DND-41 (cell line): ENCODE measurements at regions not wholly inside any gene's neighbourhood (a gene's known extent, or its start where the extent isn't known, plus 50 kb on each side); places are given as distances from the start of the nearest gene placed in this dataset.

Experiments used
- EZH2 ChIP-seq: IDR thresholded peaks from 3 replicates; pipeline ENCODE4 v1.6.1; 2012; ENCODE audit warnings: borderline replicate concordance, low read depth, mild to moderate bottlenecking, moderate library complexity, low read length, inconsistent platforms; ENCODE audit not compliant: severe bottlenecking
- TF ChIP-seq, protein P1 (sequence below): IDR thresholded peaks from 2 replicates; pipeline ENCODE4 v1.5.1; 2012; ENCODE audit warnings: borderline replicate concordance, low read length, moderate library complexity, mild to moderate bottlenecking; ENCODE audit not compliant: poor library complexity, severe bottlenecking; ENCODE audit errors: extremely low read depth

DNA sequence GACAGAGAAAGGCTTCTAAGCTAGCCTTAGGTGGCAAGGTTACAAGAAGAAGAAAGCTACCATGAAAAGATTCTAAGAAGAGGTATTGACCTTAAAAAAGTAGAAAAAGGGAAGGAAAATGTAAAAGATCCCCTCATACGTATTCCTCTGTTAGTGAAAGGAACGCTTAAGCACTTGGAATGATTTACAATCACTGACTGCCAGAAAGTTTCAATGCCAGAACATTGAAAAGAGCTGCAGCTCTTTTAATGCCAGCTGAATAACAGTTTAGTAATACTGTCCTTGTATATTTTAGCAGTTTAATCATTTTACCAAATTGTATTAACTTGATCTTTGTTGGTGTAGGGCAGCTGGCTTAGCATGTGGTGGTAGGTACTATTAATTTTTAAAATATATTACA lies 650.7 kb downstream of the FAM181B start:
- TF ChIP-seq, protein P1, sequence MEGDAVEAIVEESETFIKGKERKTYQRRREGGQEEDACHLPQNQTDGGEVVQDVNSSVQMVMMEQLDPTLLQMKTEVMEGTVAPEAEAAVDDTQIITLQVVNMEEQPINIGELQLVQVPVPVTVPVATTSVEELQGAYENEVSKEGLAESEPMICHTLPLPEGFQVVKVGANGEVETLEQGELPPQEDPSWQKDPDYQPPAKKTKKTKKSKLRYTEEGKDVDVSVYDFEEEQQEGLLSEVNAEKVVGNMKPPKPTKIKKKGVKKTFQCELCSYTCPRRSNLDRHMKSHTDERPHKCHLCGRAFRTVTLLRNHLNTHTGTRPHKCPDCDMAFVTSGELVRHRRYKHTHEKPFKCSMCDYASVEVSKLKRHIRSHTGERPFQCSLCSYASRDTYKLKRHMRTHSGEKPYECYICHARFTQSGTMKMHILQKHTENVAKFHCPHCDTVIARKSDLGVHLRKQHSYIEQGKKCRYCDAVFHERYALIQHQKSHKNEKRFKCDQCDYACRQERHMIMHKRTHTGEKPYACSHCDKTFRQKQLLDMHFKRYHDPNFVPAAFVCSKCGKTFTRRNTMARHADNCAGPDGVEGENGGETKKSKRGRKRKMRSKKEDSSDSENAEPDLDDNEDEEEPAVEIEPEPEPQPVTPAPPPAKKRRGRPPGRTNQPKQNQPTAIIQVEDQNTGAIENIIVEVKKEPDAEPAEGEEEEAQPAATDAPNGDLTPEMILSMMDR, result no peak
- no peak for TF ChIP-seq EZH2
